Thyroid gland (tissue), 4 donors: ENCODE measurements at regions not wholly inside any gene's neighbourhood (a gene's known extent, or its start where the extent isn't known, plus 50 kb on each side); places are given as distances from the start of the nearest gene placed in this dataset.

ENCODE experiments used
- DNase-seq, 2 donors: peaks; one replicate each; pipeline ENCODE4 v3.0.0-alpha.2; 2019
- H3K27ac ChIP-seq, 3 donors: fragments of 200-600 bp; sonication (generic); 1 replicate in 2 of 3; 2 replicates in 1 of 3; pipeline ENCODE4 v1.5.1; 2016 to 2019; ENCODE audit warnings: mild to moderate bottlenecking in 1 of 3, moderate library complexity in 1 of 3
- H3K27me3 ChIP-seq: fragments of 200-600 bp; sonication (generic); one replicate; pipeline ENCODE4 v1.5.1; 2019
- H3K36me3 ChIP-seq, 2 donors: fragments of 200-600 bp; sonication (generic); one replicate each; pipeline ENCODE4 v1.5.1; 2016 to 2019
- H3K4me1 ChIP-seq, 2 donors: fragments of 200-600 bp; sonication (generic); one replicate each; pipeline ENCODE4 v1.5.1; 2017 to 2019
- H3K4me3 ChIP-seq, 3 donors: fragments of 200-600 bp; sonication (generic); replicated peaks in 1 of 3; 1 replicate in 2 of 3; 2 replicates in 1 of 3; pipeline ENCODE4 v1.5.1; 2016; ENCODE audit warnings: mild to moderate bottlenecking in 1 of 3
- H3K9me3 ChIP-seq: fragments of 200-600 bp; sonication (generic); one replicate; pipeline ENCODE4 v1.5.1; 2017
- CTCF ChIP-seq, 6 experiments: fragments of 200-600 bp in 3 of 6; fragments of 450-650 bp in 3 of 6; sonication (generic) in 3 of 6; IDR thresholded peaks; one replicate each; pipeline ENCODE4 v1.5.1; 2016 to 2019; ENCODE audit warnings: antibody characterized with exemption in 6 of 6, mild to moderate bottlenecking in 2 of 6, inconsistent platforms in 1 of 6, moderate library complexity in 1 of 6
- POLR2A ChIP-seq, 2 donors: fragments of 450-650 bp; IDR thresholded peaks; one replicate each; pipeline ENCODE4 v1.6.1; 2017; ENCODE audit warnings: antibody characterized with exemption in 2 of 2, mild to moderate bottlenecking in 2 of 2, moderate library complexity in 1 of 2
- WGBS, 2 donors: methylation state at CpG; one replicate each; pipeline ENCODE4 v1.1.5; 2017; 5-methylcytosine and 5-hydroxymethylcytosine counted together
- intact Hi-C: fragments of 100-400 bp; cut with DNase I; formaldehyde crosslinking; loops from one replicate; pipeline ENCODE4 v1.15.1; 2023

- Histone ChIP-seq H3K36me3 (no peaks in the 10 kb centered on the region), H3K4me1 (no peaks in the 10 kb centered on the region), H3K4me3 (no peak overlapping the region), H3K9me3 (no peaks in the 10 kb centered on the region), H3K27ac (no peak overlapping the region), H3K27me3 (no peaks in the 10 kb centered on the region)
- 59 to 66% methylated on average over 5 of the region's 5 CpGs for WGBS, 2 donors
- no peak for DNase-seq
- intact Hi-C loops, result no loop called here
- TF ChIP-seq POLR2A (IDR thresholded peaks at IDR 0.05) (no peak), CTCF (IDR thresholded peaks at IDR 0.05) (no peak)
Measured at GRCh38 chr4:111847296-111848008, 297.8 kb upstream of the FAM241A start.

- TF ChIP-seq POLR2A (IDR thresholded peaks at IDR 0.05), result no peak
- no peak for TF ChIP-seq CTCF (IDR thresholded peaks at IDR 0.05)
- WGBS, 2 donors, result 75 to 93% methylated on average over 1 of the region's 1 CpG
- Histone ChIP-seq H3K4me1 (no peaks in the 10 kb centered on the region), H3K27ac (no peak overlapping the region), H3K36me3 (no peaks in the 10 kb centered on the region), H3K9me3 (no peaks in the 10 kb centered on the region), H3K27me3 (no peaks in the 10 kb centered on the region), H3K4me3 (no peak overlapping the region)
- no peak for DNase-seq
- intact Hi-C loops, result no loop called here
Measured at GRCh38 chr4:111849746-111850284, 295.4 kb upstream of the FAM241A start.

- 0 to 3% methylated on average over 1 of the region's 1 CpG for WGBS, 2 donors
- Histone ChIP-seq H3K9me3 (no peaks in the 10 kb centered on the region), H3K27me3 (no peaks in the 10 kb centered on the region), H3K4me1 (no peaks in the 10 kb centered on the region), H3K27ac (no peak overlapping the region), H3K4me3 (no peak overlapping the region), H3K36me3 (no peaks in the 10 kb centered on the region)
- intact Hi-C loops, result no loop called here
- peak in 1 of 2 donors; percentile 9 for DNase-seq
- no peak for TF ChIP-seq POLR2A (IDR thresholded peaks at IDR 0.05)
- TF ChIP-seq CTCF (IDR thresholded peaks at IDR 0.05), result peak in 5 of 6 experiments; percentile 9 to 60 (median 55)
Measured at GRCh38 chr4:111854494-111855087, 290.7 kb upstream of the FAM241A start.

GRCh38 chr4:111855308-111855707, 289.9 kb upstream of the FAM241A start:
- intact Hi-C loops, result no loop called here
- TF ChIP-seq CTCF (IDR thresholded peaks at IDR 0.05) (no peak), POLR2A (IDR thresholded peaks at IDR 0.05) (no peak)
- no peaks in the 10 kb centered on the region for H3K27me3 ChIP-seq
- no peak overlapping the region for H3K27ac ChIP-seq
- H3K36me3 ChIP-seq, result no peaks in the 10 kb centered on the region
- no peaks in the 10 kb centered on the region for H3K9me3 ChIP-seq
- WGBS, 2 donors, result 88 to 90% methylated on average over 1 of the region's 1 CpG
- no peak for DNase-seq
- no peaks in the 10 kb centered on the region for H3K4me1 ChIP-seq
- H3K4me3 ChIP-seq, result no peak overlapping the region

- WGBS, 2 donors, result 72% methylated on average over 4 of the region's 4 CpGs
Measured at GRCh38 chr4:111864066-111864465, 281.2 kb upstream of the FAM241A start.

More at GRCh38 chr4:111864066-111864465, 281.2 kb upstream of the FAM241A start:
- no peak for TF ChIP-seq POLR2A (IDR thresholded peaks at IDR 0.05)
- no peak for TF ChIP-seq CTCF (IDR thresholded peaks at IDR 0.05)
- intact Hi-C loops, result no loop called here
- Histone ChIP-seq H3K27ac (no peak overlapping the region), H3K4me3 (no peak overlapping the region), H3K36me3 (no peaks in the 10 kb centered on the region), H3K27me3 (no peaks in the 10 kb centered on the region), H3K4me1 (no peaks in the 10 kb centered on the region), H3K9me3 (no peaks in the 10 kb centered on the region)
- DNase-seq, result no peak
